SJSA1 (cell line): ENCODE measurements at regions not wholly inside any gene's neighbourhood (a gene's known extent, or its start where the extent isn't known, plus 50 kb on each side); places are given as distances from the start of the nearest gene placed in this dataset.
"Not testable (repeated sequence)": the region's sequence is repeated elsewhere in the genome, so short reads cannot be mapped to it uniquely, and the experiment has no call there.

Experiments used
- DNase-seq, 2 experiments: peaks; one replicate each; pipeline ENCODE4 v3.0.0-alpha.2; 2015 to 2020; ENCODE audit warnings: low spot score in 2 of 2, low read depth in 1 of 2
- H3K27ac ChIP-seq: fragments of 250-450 bp; sonication (Bioruptor Pico); 2 replicates; pipeline ENCODE4 v1.5.1; 2020; ENCODE audit warnings: mild to moderate bottlenecking, moderate library complexity
- H3K27me3 ChIP-seq: fragments of 250-450 bp; sonication (Bioruptor Pico); replicated peaks from 2 replicates; pipeline ENCODE4 v1.5.1; 2020; ENCODE audit warnings: mild to moderate bottlenecking, moderate library complexity
- H3K36me3 ChIP-seq: fragments of 250-450 bp; sonication (Bioruptor Pico); 2 replicates; pipeline ENCODE4 v1.5.1; 2020; ENCODE audit warnings: mild to moderate bottlenecking
- H3K4me1 ChIP-seq: fragments of 250-450 bp; sonication (Bioruptor Pico); replicated peaks from 2 replicates; pipeline ENCODE4 v1.6.1; 2021; ENCODE audit warnings: mild to moderate bottlenecking
- H3K4me3 ChIP-seq: fragments of 250-450 bp; sonication (Bioruptor Pico); 2 replicates; pipeline ENCODE4 v1.5.1; 2020; ENCODE audit warnings: mild to moderate bottlenecking
- H3K9me3 ChIP-seq: fragments of 250-450 bp; sonication (Bioruptor Pico); replicated peaks from 2 replicates; pipeline ENCODE4 v1.5.1; 2020; ENCODE audit warnings: mild to moderate bottlenecking

DNA sequence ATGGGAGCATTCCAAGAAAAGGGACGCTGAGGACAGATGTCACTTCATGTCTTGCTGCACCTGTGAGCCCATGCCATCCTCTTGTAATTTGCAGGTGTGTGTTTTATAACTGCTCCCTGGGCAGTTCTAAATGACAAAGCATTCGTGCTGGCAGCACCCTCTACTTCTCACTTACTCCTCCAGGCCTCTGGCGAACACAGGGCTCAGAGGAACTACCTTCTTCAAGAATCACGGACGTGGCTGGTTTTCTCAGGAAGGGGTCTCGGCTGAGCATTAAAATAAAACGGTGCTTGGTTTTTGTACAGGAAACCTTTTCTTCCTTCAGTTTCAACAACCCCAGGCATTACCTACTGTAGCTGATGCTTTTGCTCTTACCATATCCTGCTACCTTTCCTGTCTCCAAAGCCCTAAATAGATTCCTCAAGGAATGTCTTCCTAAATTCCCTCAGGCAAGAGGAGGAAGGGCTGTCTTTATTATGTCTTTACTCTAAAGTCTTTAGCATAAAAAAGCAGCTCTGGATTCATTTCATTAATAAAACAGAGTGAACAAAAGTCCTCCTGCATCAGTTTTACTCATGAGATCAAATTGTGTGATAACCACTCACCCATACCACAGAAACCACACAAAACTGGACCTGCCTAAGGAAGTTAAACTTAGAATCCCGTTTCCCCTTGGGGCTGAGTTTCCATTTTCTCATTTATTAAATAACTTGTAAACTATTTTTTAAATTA, 79.0 kb upstream of the MAP10 start:
- no peak overlapping the region for H3K4me3 ChIP-seq
- peaks cover 4% of the 10 kb centered on the region; the same call in 1 of the 2 replicates for H3K4me1 ChIP-seq
- no peak overlapping the region for H3K27ac ChIP-seq
- no peaks in the 10 kb centered on the region for H3K36me3 ChIP-seq
- H3K9me3 ChIP-seq = no peaks in the 10 kb centered on the region
- no peaks in the 10 kb centered on the region for H3K27me3 ChIP-seq
- no peak for DNase-seq

DNA sequence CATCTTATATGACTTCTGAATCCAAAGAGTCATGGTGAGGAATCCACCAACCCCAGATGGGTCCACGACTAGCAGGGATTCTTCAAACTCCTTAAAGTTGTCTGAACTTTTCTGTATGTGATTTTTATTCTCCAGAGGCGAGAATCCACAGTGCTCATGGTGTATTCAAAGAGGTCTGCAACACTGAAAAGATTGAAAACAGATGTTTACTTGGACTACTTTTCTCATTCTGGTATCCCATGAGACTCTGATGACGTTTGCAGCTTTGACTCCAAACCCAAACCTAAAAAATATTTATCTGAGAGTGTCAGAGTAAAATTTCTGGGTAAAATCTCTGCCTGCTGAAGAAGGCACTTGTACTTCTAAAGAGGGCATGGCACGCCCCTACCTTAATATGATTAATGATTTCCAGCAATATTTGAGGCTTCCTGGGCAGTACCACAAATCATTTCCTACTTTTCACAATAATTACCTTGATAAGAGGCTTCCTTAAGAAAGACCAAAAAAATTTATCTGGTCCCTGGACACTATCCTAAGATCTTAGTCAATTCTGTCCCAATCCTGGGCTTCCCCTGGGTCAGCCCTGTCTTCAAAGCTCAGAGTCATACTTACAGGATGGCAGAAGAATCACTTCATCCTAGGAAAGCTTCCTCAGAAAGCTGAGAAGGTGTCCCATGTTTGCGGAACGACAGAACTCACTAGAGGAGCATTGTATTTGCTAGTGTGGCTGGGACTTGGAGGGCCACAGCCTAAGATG, 76.5 kb upstream of the MAP10 start:
- Histone ChIP-seq H3K4me3 (no peak overlapping the region), H3K27ac (no peak overlapping the region), H3K4me1 (no peaks in the 10 kb centered on the region), H3K36me3 (no peaks in the 10 kb centered on the region), H3K9me3 (no peaks in the 10 kb centered on the region), H3K27me3 (no peaks in the 10 kb centered on the region)
- DNase-seq = no peak

DNA sequence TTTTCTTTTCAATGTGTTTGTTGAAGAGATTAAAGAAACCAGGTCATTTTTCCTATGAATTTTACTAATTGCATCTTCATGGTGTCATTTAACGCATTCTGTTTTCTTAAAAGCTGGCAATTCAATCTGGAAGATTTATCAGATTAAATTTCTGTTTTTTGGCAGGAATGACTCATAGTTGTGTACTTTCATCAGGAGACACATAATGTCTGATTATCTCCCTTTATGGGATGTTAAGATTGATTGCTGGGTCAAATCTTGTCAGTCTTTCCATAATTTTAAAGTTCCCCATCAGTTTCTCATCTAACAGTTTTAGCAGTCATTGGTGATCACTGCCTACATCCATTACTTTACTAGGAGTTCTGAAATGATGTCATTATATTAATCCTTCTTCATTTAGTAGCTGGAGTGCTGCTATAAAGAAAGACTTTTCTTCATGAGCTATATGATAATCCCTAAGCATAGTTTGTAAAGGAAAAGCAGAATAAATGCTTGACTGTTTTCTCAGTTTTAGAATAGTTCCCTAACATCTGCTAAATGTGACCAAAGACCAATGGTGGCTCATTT, 72.8 kb upstream of the MAP10 start:
- Histone ChIP-seq H3K9me3 (no peaks in the 10 kb centered on the region), H3K27me3 (no peaks in the 10 kb centered on the region), H3K27ac (no peak overlapping the region), H3K4me3 (no peak overlapping the region), H3K36me3 (no peaks in the 10 kb centered on the region), H3K4me1 (no peaks in the 10 kb centered on the region)
- no peak for DNase-seq

DNA sequence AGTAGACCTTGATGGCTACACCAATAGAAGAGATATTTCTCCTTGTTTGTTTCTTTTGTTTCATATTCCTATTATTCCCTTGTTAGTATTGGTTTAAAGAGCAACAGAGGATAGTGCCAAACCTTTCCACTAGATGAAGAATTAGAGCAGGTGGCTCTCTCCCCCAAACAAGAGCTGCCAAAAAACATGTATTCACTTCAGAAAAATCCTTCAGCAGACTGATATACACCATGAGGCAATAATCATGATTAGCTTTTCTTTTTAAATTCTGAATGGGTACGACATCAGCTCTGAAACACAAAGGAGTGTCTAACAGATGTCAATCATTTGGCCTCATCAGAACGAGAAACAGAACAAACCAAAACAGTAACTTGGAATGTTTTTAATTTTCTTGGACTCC, 67.3 kb upstream of the MAP10 start:
- Histone ChIP-seq H3K4me1 (no peaks in the 10 kb centered on the region), H3K27ac (no peak overlapping the region), H3K36me3 (no peaks in the 10 kb centered on the region), H3K4me3 (no peak overlapping the region), H3K27me3 (no peaks in the 10 kb centered on the region), H3K9me3 (no peaks in the 10 kb centered on the region)
- no peak for DNase-seq

DNA sequence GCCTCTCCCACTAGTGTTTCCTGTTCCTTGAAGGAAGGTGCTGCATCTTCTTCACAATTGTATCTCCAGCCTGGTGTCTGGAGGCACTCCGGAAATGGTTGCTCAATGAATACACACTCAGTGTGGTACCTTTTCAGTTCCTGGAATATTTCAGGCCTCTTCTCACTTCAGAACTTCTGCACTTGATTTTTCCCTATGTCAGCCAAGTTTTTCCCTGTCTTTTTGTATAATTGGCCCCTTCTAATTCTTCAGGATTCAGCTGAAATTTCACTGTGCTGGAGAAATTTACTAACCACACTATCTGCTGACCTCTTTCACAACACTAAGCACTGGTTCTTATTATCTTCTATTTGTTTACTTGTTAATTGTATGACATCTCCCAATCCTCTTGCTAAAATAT, 61.2 kb upstream of the MAP10 start:
- H3K4me1 ChIP-seq = no peaks in the 10 kb centered on the region
- no peak overlapping the region for H3K4me3 ChIP-seq
- H3K27me3 ChIP-seq = no peaks in the 10 kb centered on the region
- DNase-seq = no peak
- H3K36me3 ChIP-seq = no peaks in the 10 kb centered on the region
- H3K9me3 ChIP-seq = no peaks in the 10 kb centered on the region; the same call in 1 of the 2 replicates
- no peak overlapping the region for H3K27ac ChIP-seq

DNA sequence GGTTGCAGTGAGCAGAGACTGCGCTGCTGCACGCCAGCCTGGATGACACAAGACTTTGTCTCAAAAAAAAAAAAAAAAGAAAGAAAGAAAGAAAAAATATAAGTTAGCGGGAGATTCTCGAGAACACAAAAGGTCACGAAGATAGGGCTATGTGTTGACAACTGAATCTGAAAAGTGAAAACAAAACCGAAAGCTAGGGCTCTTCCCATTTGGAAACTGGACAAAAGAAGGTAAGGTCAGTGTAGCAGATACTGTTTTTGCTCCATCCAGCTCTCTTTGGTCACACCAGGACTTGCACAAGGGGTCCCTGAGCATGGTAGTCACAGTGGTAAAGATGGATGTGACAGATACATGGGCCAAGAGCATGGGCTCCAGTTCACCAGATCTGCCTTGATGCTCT, 60.4 kb upstream of the MAP10 start:
- DNase-seq = no peak

DNA sequence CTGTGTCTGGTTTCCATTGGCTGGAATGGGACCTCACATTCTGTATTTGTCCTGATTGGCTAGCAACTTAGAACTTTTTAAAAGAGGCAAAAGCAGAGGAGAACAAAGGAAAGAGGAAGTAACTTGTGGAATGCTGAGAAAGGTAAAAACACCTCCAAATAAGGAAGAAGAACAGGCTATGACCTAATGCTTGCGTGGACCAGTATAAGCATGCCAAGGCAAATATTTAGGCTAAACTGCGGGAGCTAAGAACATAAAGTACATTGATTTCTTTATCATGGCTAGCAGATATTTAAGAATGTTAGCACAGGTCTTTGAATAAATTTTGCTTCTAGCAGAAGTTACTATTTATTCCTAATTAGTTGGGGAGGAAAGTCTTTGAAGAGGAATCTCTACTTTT, 59.5 kb upstream of the MAP10 start:
- H3K4me3 ChIP-seq, H3K4me1 ChIP-seq, H3K36me3 ChIP-seq, H3K27me3 ChIP-seq, H3K9me3 ChIP-seq, DNase-seq, H3K27ac ChIP-seq: not testable (repeated sequence)

More for the DNA sequence above, 60.4 kb upstream of the MAP10 start:
- Histone ChIP-seq H3K27me3 (no peaks in the 10 kb centered on the region), H3K36me3 (no peaks in the 10 kb centered on the region), H3K4me1 (no peaks in the 10 kb centered on the region), H3K9me3 (no peaks in the 10 kb centered on the region; the same call in 1 of the 2 replicates), H3K27ac (no peak overlapping the region), H3K4me3 (no peak overlapping the region)

DNA sequence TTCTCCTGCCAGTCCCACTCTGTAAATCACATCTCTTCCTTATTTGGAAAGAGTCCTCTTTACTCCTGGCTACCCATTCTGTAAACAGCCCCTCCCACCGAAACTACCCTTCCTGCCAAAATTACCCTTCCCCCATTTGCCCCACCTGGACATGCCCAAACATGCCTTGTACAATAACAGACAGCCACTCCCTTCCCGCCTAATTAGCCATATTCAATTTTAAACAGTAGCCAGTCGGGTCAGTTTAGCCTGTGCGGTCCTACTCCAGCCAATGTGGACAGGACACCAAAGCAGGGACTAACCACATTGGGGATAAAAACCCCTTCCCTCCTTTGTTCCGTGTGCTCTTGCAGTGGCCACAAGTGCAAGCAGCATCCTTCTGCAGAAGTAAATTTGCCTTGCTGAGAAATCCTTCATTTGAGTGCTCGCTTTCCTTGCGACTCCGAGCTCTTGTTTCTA, 56.3 kb upstream of the MAP10 start:
- no peaks in the 10 kb centered on the region; the same call in 1 of the 2 replicates for H3K9me3 ChIP-seq
- H3K4me1 ChIP-seq = no peaks in the 10 kb centered on the region
- no peak for DNase-seq
- no peaks in the 10 kb centered on the region for H3K27me3 ChIP-seq
- H3K36me3 ChIP-seq = no peaks in the 10 kb centered on the region
- no peak overlapping the region for H3K27ac ChIP-seq
- H3K4me3 ChIP-seq = no peak overlapping the region

DNA sequence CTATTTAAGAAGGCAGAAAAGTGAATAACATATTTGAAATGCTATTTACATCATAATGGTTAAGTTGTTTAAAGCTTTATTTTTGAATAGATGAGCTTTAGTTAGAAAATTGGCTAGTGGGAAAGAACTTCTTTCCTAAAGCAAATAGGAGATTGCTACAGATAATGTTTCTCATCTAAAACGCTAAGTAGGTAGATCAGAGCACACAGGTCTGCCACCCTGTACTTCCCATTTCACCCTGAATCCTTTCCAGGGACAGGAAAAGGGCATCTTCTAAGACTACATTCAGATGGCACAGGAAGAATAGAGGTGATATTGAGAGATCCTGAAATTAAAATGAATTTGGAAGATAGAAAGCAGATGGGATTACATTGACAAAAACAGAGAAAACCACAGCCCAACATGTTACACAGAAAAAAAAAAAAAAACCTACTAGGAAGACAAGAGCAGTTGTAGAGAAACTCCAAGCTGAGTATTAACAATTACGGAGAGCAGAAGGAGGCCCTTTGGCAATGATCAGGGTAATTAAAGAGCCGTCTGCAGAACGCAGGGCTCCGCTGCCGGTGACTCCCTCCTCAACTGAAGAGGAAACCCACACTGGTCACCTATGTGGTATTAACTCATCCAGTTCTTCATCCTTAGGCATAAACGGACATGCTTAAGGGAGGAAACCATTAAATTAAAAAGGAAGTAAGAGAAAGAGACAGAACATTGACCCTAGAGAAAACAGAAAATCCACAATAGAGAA, 53.6 kb upstream of the MAP10 start:
- DNase-seq = no peak
- H3K27ac ChIP-seq = no peak overlapping the region
- H3K9me3 ChIP-seq = no peaks in the 10 kb centered on the region; the same call in none of the 2 replicates
- no peaks in the 10 kb centered on the region for H3K27me3 ChIP-seq
- no peak overlapping the region for H3K4me3 ChIP-seq
- no peaks in the 10 kb centered on the region for H3K36me3 ChIP-seq
- no peaks in the 10 kb centered on the region for H3K4me1 ChIP-seq

DNA sequence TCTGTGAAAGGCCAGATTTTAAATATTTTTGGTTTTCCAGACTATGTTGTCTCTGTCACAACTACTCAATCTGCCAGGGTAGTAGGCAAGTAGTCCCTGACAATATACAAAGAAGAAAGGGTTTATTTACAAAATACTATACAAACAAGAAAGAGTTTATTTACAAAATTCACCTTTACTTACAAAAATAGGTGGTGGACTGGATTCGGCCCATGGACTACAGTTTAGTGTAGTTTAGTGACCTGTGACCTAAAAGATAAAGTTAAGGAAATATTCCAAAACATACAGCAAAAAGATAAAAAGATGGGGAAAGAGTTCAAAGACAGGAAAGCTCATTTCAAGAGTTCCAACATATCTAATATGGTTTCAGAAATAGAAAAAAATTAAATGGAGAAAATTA, 52.9 kb upstream of the MAP10 start:
- no peaks in the 10 kb centered on the region for H3K4me1 ChIP-seq
- H3K4me3 ChIP-seq = no peak overlapping the region
- no peaks in the 10 kb centered on the region for H3K36me3 ChIP-seq
- DNase-seq = no peak
- H3K27ac ChIP-seq = no peak overlapping the region
- no peaks in the 10 kb centered on the region for H3K27me3 ChIP-seq
- H3K9me3 ChIP-seq = no peaks in the 10 kb centered on the region; the same call in none of the 2 replicates

DNA sequence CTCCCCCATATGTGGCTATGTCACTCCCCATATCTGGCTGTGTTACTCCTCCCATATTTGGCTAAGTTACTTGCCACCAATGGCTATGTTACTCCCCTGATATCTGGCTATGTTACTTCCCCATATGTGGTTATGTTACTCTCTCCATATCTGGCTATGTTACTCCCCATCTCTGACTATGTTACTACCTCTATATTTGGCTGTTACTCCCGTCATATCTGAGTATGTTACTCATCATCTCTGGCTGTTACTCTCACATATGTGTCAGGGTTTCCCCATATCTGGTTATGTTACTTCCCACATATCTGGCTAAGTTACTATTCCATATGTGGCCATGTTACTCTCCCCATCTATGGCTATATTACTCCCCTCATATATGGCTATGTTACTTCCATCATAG, 50.3 kb upstream of the MAP10 start:
- H3K4me3 ChIP-seq = no peak overlapping the region
- H3K27me3 ChIP-seq = no peaks in the 10 kb centered on the region
- no peak for DNase-seq
- no peaks in the 10 kb centered on the region for H3K4me1 ChIP-seq
- H3K27ac ChIP-seq = no peak overlapping the region
- H3K9me3 ChIP-seq = no peaks in the 10 kb centered on the region; the same call in 1 of the 2 replicates
- H3K36me3 ChIP-seq = no peaks in the 10 kb centered on the region
